Body of pancreas (tissue), 4 donors: ENCODE measurements at regions not wholly inside any gene's neighbourhood (a gene's known extent, or its start where the extent isn't known, plus 50 kb on each side); places are given as distances from the start of the nearest gene placed in this dataset.

ENCODE experiments used
- ATAC-seq: fragments of 150-250 bp; one replicate; pipeline ENCODE4 v1.9.1; 2016
- DNase-seq, 4 donors: peaks; one replicate each; pipeline ENCODE4 v3.0.0-alpha.2; 2019
- H3K27ac ChIP-seq, 4 donors: fragments of 200-600 bp; sonication (generic); 1 replicate in 3 of 4; 2 replicates in 1 of 4; pipeline versions ENCODE4 v1.5.1 to v1.6.1; 2016 to 2019; ENCODE audit warnings: mild to moderate bottlenecking in 1 of 4, mixed read lengths in 1 of 4, moderate library complexity in 1 of 4
- H3K27me3 ChIP-seq, 2 donors: fragments of 200-600 bp; sonication (generic); one replicate each; pipeline ENCODE4 v1.6.0; 2016; ENCODE audit warnings: mild to moderate bottlenecking in 1 of 2
- H3K36me3 ChIP-seq, 2 donors: fragments of 200-600 bp; sonication (generic); replicated peaks in 1 of 2; 2 replicates each; pipeline ENCODE4 v1.5.1; 2016; ENCODE audit warnings: low read depth in 2 of 2; ENCODE audit not compliant: insufficient read depth in 1 of 2
- H3K4me1 ChIP-seq: fragments of 200-600 bp; sonication (generic); one replicate; pipeline ENCODE4 v1.6.0; 2016
- H3K4me3 ChIP-seq, 2 donors: fragments of 200-600 bp; sonication (generic); 1 replicate in 1 of 2; 2 replicates in 1 of 2; pipeline ENCODE4 v1.5.1; 2016 to 2019
- H3K9me3 ChIP-seq, 3 donors: fragments of 200-600 bp; sonication (generic); 1 replicate in 2 of 3; 2 replicates in 1 of 3; pipeline ENCODE4 v1.5.1; 2016
- CTCF ChIP-seq, 7 experiments: fragments of 450-650 bp in 4 of 7; fragments of 200-600 bp in 3 of 7; sonication (generic) in 3 of 7; IDR thresholded peaks; one replicate each; pipeline ENCODE4 v1.5.1; 2016 to 2019; ENCODE audit warnings: antibody characterized with exemption in 7 of 7
- POLR2A ChIP-seq, 3 donors: fragments of 450-650 bp; IDR thresholded peaks; one replicate each; pipeline ENCODE4 v1.6.1; 2016; ENCODE audit warnings: antibody characterized with exemption in 3 of 3, mild to moderate bottlenecking in 2 of 3
- WGBS, 2 donors: methylation state at CpG; one replicate each; pipeline ENCODE4 v1.1.5; 2017; 5-methylcytosine and 5-hydroxymethylcytosine counted together
- intact Hi-C: fragments of 100-400 bp; cut with DNase I; formaldehyde crosslinking; loops from one replicate; pipeline ENCODE4 v1.15.1; 2023

DNA sequence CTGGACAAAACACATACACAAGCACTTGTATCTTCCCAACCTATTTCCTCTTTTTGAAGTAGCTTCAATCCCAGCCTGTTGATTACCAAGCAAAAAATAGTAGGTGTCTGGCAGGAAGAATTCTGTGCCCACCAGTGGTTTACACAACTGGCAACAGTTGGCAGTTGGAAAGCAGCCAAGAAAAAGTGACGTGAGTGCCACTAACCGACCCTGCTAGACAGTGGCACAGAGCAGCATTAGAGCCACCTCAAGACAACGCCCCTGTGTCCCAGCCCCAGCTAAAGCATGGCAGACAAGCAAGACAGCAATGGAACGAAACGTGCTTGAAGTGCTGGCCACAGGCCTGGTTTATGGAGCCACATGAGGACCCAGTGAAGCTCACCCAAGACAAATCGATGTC lies 379.6 kb downstream of the FBXO15 start:
- ATAC-seq, result no peak
- WGBS, 2 donors, result 37 to 40% methylated on average over 4 to 6 of the region's 6 CpGs
- no peaks in the 10 kb centered on the region for H3K4me1 ChIP-seq
- H3K27ac ChIP-seq, result no peak overlapping the region
- DNase-seq, result no peak
- H3K4me3 ChIP-seq, result no peak overlapping the region
- H3K9me3 ChIP-seq, result no peaks in the 10 kb centered on the region
- H3K36me3 ChIP-seq, result no peaks in the 10 kb centered on the region
- intact Hi-C loops, result no loop called here
- TF ChIP-seq CTCF (IDR thresholded peaks at IDR 0.05) (no peak), POLR2A (IDR thresholded peaks at IDR 0.05) (no peak)
- H3K27me3 ChIP-seq, result no peaks in the 10 kb centered on the region

DNA sequence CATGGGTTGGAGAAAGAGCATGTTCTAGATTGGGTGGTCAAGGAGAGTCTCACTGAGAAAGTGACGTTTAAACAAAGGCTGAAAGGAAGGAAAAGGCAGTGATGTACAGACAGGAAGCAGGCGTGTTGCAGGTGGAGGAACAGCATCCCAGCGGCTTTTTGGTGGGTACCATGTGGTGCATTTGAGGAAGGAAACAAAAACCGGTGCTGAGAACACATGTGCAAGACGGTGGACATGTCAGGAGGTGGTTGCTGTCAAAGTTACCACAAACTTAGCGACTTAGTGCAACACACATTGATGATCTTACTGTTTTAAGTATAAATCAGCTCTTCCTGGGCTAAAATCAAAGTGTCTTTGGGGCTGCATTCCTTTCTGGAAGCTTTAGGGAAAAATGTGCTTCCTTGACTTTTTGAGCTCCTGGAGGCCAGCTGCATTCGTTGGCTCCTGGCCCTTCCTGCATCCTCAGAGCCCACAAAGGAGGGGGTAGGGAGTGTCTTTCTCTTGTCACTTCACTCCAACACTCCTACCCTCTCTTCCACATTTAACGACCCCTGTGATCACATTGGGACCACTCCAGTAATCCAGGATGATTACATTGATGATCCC lies 380.6 kb downstream of the FBXO15 start:
- Histone ChIP-seq H3K9me3 (no peaks in the 10 kb centered on the region), H3K27me3 (no peaks in the 10 kb centered on the region), H3K27ac (no peak overlapping the region), H3K4me1 (no peaks in the 10 kb centered on the region), H3K36me3 (no peaks in the 10 kb centered on the region), H3K4me3 (no peak overlapping the region)
- no peak for DNase-seq
- no peak for ATAC-seq
- WGBS, 2 donors, result 40 to 51% methylated on average over 8 of the region's 8 CpGs
- no peak for TF ChIP-seq CTCF (IDR thresholded peaks at IDR 0.05)
- TF ChIP-seq POLR2A (IDR thresholded peaks at IDR 0.05), result no peak
- intact Hi-C loops, result no loop called here

- no peaks in the 10 kb centered on the region for H3K36me3 ChIP-seq
- H3K4me3 ChIP-seq, result no peak overlapping the region
- intact Hi-C loops, result no loop called here
- H3K27me3 ChIP-seq, result no peaks in the 10 kb centered on the region
- TF ChIP-seq CTCF (IDR thresholded peaks at IDR 0.05), result no peak
- H3K9me3 ChIP-seq, result no peaks in the 10 kb centered on the region
- no peak for DNase-seq
- H3K4me1 ChIP-seq, result no peaks in the 10 kb centered on the region
- ATAC-seq, result no peak
- H3K27ac ChIP-seq, result no peak overlapping the region
- 69 to 81% methylated on average over 2 of the region's 2 CpGs for WGBS, 2 donors
These were observed 389.2 kb downstream of the FBXO15 start for GRCh38 chr18:73758446-73758845.

- TF ChIP-seq CTCF (IDR thresholded peaks at IDR 0.05) (no peak), POLR2A (IDR thresholded peaks at IDR 0.05) (no peak)
- WGBS, 2 donors, result 70 to 72% methylated on average over 24 of the region's 24 CpGs
- H3K27me3 ChIP-seq, result no peaks in the 10 kb centered on the region
- DNase-seq, result no peak
- no peak for ATAC-seq
- H3K4me3 ChIP-seq, result no peak overlapping the region
- no peaks in the 10 kb centered on the region for H3K36me3 ChIP-seq
- H3K4me1 ChIP-seq, result no peaks in the 10 kb centered on the region
- intact Hi-C loops, result no loop called here
- no peak overlapping the region for H3K27ac ChIP-seq
- no peaks in the 10 kb centered on the region for H3K9me3 ChIP-seq
These were observed 391.2 kb downstream of the FBXO15 start for GRCh38 chr18:73756256-73757091.

DNA sequence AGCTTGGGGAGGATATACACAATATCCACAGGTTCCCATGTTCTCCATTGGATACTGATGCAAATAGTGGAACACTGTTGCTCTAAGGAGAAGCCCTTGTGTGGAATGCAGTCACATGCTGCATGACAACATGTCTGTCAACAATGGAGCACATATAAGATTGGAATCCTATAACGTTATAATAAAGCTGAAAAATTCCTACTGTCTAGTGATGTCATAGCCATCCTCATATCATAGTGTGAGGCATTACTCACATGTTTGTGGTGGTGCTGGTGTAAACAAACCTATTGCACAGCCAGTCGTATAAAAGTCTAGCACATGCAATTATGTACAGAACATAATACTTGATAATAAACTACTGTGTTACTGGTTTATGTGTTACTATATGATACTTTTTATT lies 394.7 kb downstream of the FBXO15 start:
- H3K4me3 ChIP-seq, result no peak overlapping the region
- DNase-seq (no peak), ATAC-seq (no peak)
- no peaks in the 10 kb centered on the region for H3K27me3 ChIP-seq
- TF ChIP-seq CTCF (IDR thresholded peaks at IDR 0.05) (no peak), POLR2A (IDR thresholded peaks at IDR 0.05) (no peak)
- no peaks in the 10 kb centered on the region for H3K4me1 ChIP-seq
- no peak overlapping the region for H3K27ac ChIP-seq
- H3K36me3 ChIP-seq, result no peaks in the 10 kb centered on the region
- H3K9me3 ChIP-seq, result no peaks in the 10 kb centered on the region
- WGBS, 2 donors, result 39 to 42% methylated on average over 2 of the region's 2 CpGs
- intact Hi-C loops, result no loop called here
